Glutamatergic neuron (in vitro differentiated cells): ENCODE measurements at regions not wholly inside any gene's neighbourhood (a gene's known extent, or its start where the extent isn't known, plus 50 kb on each side); places are given as distances from the start of the nearest gene placed in this dataset.
A peak's percentile ranks its signal among the peaks of the same experiment; 100 is the strongest.

Source experiments
- DNase-seq: peaks from one replicate; pipeline ENCODE4 v3.0.0; 2022
- H3K27ac Mint-ChIP-seq: one replicate; pipeline ENCODE4 v1.8.0; 2020; ENCODE audit warnings: mild to moderate bottlenecking, mixed read lengths, inconsistent platforms; ENCODE audit not compliant: unreplicated experiment
- H3K27me3 Mint-ChIP-seq: one replicate; pipeline ENCODE4 v1.8.0; 2020; ENCODE audit warnings: mild to moderate bottlenecking, moderate library complexity, mixed read lengths, inconsistent platforms; ENCODE audit not compliant: unreplicated experiment
- H3K36me3 Mint-ChIP-seq: one replicate; pipeline ENCODE4 v1.8.0; 2020; ENCODE audit warnings: mild to moderate bottlenecking, mixed read lengths, inconsistent platforms; ENCODE audit not compliant: unreplicated experiment
- H3K4me1 Mint-ChIP-seq: one replicate; pipeline ENCODE4 v1.8.0; 2020; ENCODE audit warnings: mild to moderate bottlenecking, low read depth, mixed read lengths, inconsistent platforms; ENCODE audit not compliant: unreplicated experiment
- H3K4me3 Mint-ChIP-seq: one replicate; pipeline ENCODE4 v1.8.0; 2020; ENCODE audit warnings: mild to moderate bottlenecking, mixed read lengths, inconsistent platforms; ENCODE audit not compliant: unreplicated experiment
- H3K9me3 Mint-ChIP-seq: one replicate; pipeline ENCODE4 v1.8.0; 2020; ENCODE audit warnings: mild to moderate bottlenecking, moderate library complexity, mixed read lengths, inconsistent platforms; ENCODE audit not compliant: unreplicated experiment
- CTCF ChIP-seq: fragments of 200-600 bp; sonication (generic); IDR thresholded peaks from one replicate; pipeline ENCODE4 v1.5.0; 2021; ENCODE audit not compliant: partially characterized antibody, unreplicated experiment

- no peak for DNase-seq
- peaks cover 16% of the 10 kb centered on the region for H3K4me1 Mint-ChIP-seq
Observed at GRCh38 chr5:133889271-133889905, 79.0 kb downstream of the C5orf15 start.

GRCh38 chr5:133888625-133888991 is 79.8 kb downstream of the C5orf15 start:
- no peak overlapping the region for H3K4me3 Mint-ChIP-seq
- peak overlapping the region; percentile 57 for H3K27ac Mint-ChIP-seq
- TF ChIP-seq CTCF, result no peak
- peaks cover 4% of the 10 kb centered on the region for H3K36me3 Mint-ChIP-seq
- peaks cover 4% of the 10 kb centered on the region for H3K27me3 Mint-ChIP-seq
- no peaks in the 10 kb centered on the region for H3K9me3 Mint-ChIP-seq
- H3K4me1 Mint-ChIP-seq, result peaks cover 17% of the 10 kb centered on the region
- no peak for DNase-seq

More at GRCh38 chr5:133889271-133889905, 79.0 kb downstream of the C5orf15 start:
- no peak overlapping the region for H3K4me3 Mint-ChIP-seq
- no peaks in the 10 kb centered on the region for H3K9me3 Mint-ChIP-seq
- no peak overlapping the region for H3K27ac Mint-ChIP-seq
- TF ChIP-seq CTCF, result no peak
- peaks cover 4% of the 10 kb centered on the region for H3K36me3 Mint-ChIP-seq
- peaks cover 4% of the 10 kb centered on the region for H3K27me3 Mint-ChIP-seq

- H3K4me3 Mint-ChIP-seq, result no peak overlapping the region
- H3K27ac Mint-ChIP-seq, result no peak overlapping the region
- H3K9me3 Mint-ChIP-seq, result peaks cover 2% of the 10 kb centered on the region
- no peak for DNase-seq
- H3K36me3 Mint-ChIP-seq, result peaks cover 4% of the 10 kb centered on the region
- H3K27me3 Mint-ChIP-seq, result peaks cover 8% of the 10 kb centered on the region
- no peak for TF ChIP-seq CTCF
- peaks cover 31% of the 10 kb centered on the region for H3K4me1 Mint-ChIP-seq
Observed at GRCh38 chr5:133885566-133885965, 82.9 kb downstream of the C5orf15 start.

GRCh38 chr5:133884569-133885311 is 83.7 kb downstream of the C5orf15 start:
- no peak overlapping the region for H3K27ac Mint-ChIP-seq
- H3K27me3 Mint-ChIP-seq, result peaks cover 7% of the 10 kb centered on the region

More at GRCh38 chr5:133884569-133885311, 83.7 kb downstream of the C5orf15 start:
- H3K36me3 Mint-ChIP-seq, result peaks cover 4% of the 10 kb centered on the region
- peaks cover 25% of the 10 kb centered on the region for H3K4me1 Mint-ChIP-seq
- DNase-seq, result no peak
- H3K4me3 Mint-ChIP-seq, result no peak overlapping the region
- TF ChIP-seq CTCF, result no peak
- peaks cover 2% of the 10 kb centered on the region for H3K9me3 Mint-ChIP-seq
